ENCODE measurements at regions not wholly inside any gene's neighbourhood (a gene's known extent, or its start where the extent isn't known, plus 50 kb on each side); places are given as distances from the start of the nearest gene placed in this dataset.

GRCh38 chr6:55632953-55633352 lies 54.0 kb upstream of the HMGCLL1 start:
- no peaks in the 10 kb centered on the region for H3K27me3 ChIP-seq (ENCODE audit: control insufficient read depth, insufficient read depth, low read length)
- H3K4me3 ChIP-seq (ENCODE audit: low read depth, low read length), result no peak overlapping the region
- ChIA-PET POLR2A (no interaction called here), CTCF (no interaction called here)
- no peaks in the 10 kb centered on the region for H3K36me3 ChIP-seq (ENCODE audit: control insufficient read depth, insufficient read depth, low read length)
- no peak for DNase-seq (ENCODE audit: low read depth)
- TF ChIP-seq CTCF (IDR thresholded peaks at IDR 0.05; ENCODE audit: insufficient read depth, low read depth, low read length), result no peak
